ENCODE measurements at regions not wholly inside any gene's neighbourhood (a gene's known extent, or its start where the extent isn't known, plus 50 kb on each side); places are given as distances from the start of the nearest gene placed in this dataset.
"Not testable (repeated sequence)": the region's sequence is repeated elsewhere in the genome, so short reads cannot be mapped to it uniquely, and the experiment has no call there.

- not testable (repeated sequence) for DNase-seq
These were observed 182.6 kb downstream of the NPIPA7 start for GRCh38 chr16:16561532-16561931.

GRCh38 chr16:16563962-16564361 lies 185.0 kb downstream of the NPIPA7 start:
- not testable (repeated sequence) for DNase-seq

GRCh38 chr16:16565326-16565725 lies 186.4 kb downstream of the NPIPA7 start:
- DNase-seq, result not testable (repeated sequence)

GRCh38 chr16:16570055-16570454 lies 191.1 kb downstream of the NPIPA7 start:
- DNase-seq, result not testable (repeated sequence)

- DNase-seq, result not testable (repeated sequence)
These were observed 191.9 kb downstream of the NPIPA7 start for GRCh38 chr16:16570874-16571273.

- not testable (repeated sequence) for DNase-seq
These were observed 193.3 kb downstream of the NPIPA7 start for GRCh38 chr16:16572130-16572774.

- DNase-seq, result not testable (repeated sequence)
These were observed 198.1 kb downstream of the NPIPA7 start for GRCh38 chr16:16577062-16577461.

GRCh38 chr16:16578701-16579100 lies 199.8 kb downstream of the NPIPA7 start:
- DNase-seq, result no peak

- not testable (repeated sequence) for DNase-seq
These were observed 204.0 kb downstream of the NPIPA7 start for GRCh38 chr16:16582916-16583315.

GRCh38 chr16:16586073-16586651 lies 207.2 kb downstream of the NPIPA7 start:
- not testable (repeated sequence) for DNase-seq

- DNase-seq, result not testable (repeated sequence)
These were observed 208.0 kb downstream of the NPIPA7 start for GRCh38 chr16:16586969-16587368.

- DNase-seq, result not testable (repeated sequence)
These were observed 209.5 kb downstream of the NPIPA7 start for GRCh38 chr16:16588436-16588835.

- DNase-seq, result not testable (repeated sequence)
These were observed 211.8 kb downstream of the NPIPA7 start for GRCh38 chr16:16590654-16591318.

- not testable (repeated sequence) for DNase-seq
These were observed 214.4 kb downstream of the NPIPA7 start for GRCh38 chr16:16593156-16593863.

GRCh38 chr16:16595029-16595718 lies 216.2 kb downstream of the NPIPA7 start:
- not testable (repeated sequence) for DNase-seq

- DNase-seq, result not testable (repeated sequence)
These were observed 222.3 kb downstream of the NPIPA7 start for GRCh38 chr16:16601239-16601638.

- not testable (repeated sequence) for DNase-seq
These were observed 228.6 kb downstream of the NPIPA7 start for GRCh38 chr16:16607401-16608082.

GRCh38 chr16:16609627-16610026 lies 230.7 kb downstream of the NPIPA7 start:
- DNase-seq, result not testable (repeated sequence)

- not testable (repeated sequence) for DNase-seq
These were observed 231.5 kb downstream of the NPIPA7 start for GRCh38 chr16:16610389-16610967.

GRCh38 chr16:16613212-16613611 lies 234.3 kb downstream of the NPIPA7 start:
- not testable (repeated sequence) for DNase-seq

- not testable (repeated sequence) for DNase-seq
These were observed 235.5 kb downstream of the NPIPA7 start for GRCh38 chr16:16614484-16614883.

Data from left kidney (tissue), 1 donor.